ENCODE measurements at regions not wholly inside any gene's neighbourhood (a gene's known extent, or its start where the extent isn't known, plus 50 kb on each side); places are given as distances from the start of the nearest gene placed in this dataset.
"Not testable (repeated sequence)": the region's sequence is repeated elsewhere in the genome, so short reads cannot be mapped to it uniquely, and the experiment has no call there.

DNA sequence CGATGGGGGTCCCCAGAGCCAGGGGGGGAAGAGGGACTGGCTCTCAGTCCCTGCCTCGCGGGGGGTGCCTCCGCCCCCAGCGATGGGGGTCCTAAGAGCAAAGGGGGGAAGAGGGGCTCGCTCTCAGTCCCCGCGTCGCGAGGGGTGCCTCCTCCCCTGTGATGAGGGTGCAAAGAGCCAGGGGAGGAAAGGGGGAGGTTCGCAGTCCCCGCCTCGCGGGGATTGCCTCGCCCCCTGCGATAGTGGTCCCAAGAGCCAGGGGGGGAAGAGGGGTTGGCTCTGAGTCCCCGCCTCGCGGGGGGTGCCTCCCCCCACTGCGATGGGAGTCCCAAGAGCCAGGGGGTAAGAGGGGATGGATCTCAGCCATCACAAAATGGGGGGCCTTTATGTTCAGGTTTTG lies 168.5 kb downstream of the ATP6V0E2 start:
- H3K36me3 Mint-ChIP-seq; H3K27ac ChIP-seq (ENCODE audit: insufficient read depth, low read length, poor library complexity, severe bottlenecking); H3K4me1 ChIP-seq (ENCODE audit: control insufficient read depth, insufficient read depth, low read length, poor library complexity, severe bottlenecking); DNase-seq; H3K4me3 Mint-ChIP-seq; H3K9me3 ChIP-seq (ENCODE audit: control insufficient read depth in 2 of 2, low read length in 2 of 2); H3K4me3 ChIP-seq (ENCODE audit: low read depth, low read length); H3K27me3 ChIP-seq (ENCODE audit: control insufficient read depth, insufficient read depth, low read length); H3K27ac Mint-ChIP-seq; H3K9me3 Mint-ChIP-seq; H3K4me1 Mint-ChIP-seq; ATAC-seq (ENCODE audit: low read depth in 2 of 2); H3K36me3 ChIP-seq (ENCODE audit: control insufficient read depth, insufficient read depth, low read length): not testable (repeated sequence)
- peaks cover 16% of the 10 kb centered on the region for H3K27me3 Mint-ChIP-seq

DNA sequence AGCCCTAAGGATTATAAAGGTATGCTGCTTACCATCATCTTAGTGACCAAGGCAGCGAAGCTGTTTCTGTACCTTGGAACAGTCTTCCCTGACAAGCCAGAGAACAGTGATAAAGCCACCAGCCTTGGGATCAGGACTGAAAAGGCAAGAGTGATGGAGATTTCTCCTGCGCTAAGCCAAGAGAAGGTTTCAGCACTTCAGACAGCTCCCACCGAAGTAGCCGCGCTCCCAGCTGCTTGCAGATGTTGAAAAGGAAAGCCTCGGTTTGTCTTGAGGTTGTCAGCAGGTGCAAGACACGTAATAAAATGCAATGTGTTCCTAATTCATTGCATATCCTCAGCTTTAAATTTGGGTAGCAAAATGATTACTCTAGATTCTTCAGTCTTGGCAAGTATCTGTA lies 171.0 kb downstream of the ATP6V0E2 start:
- not testable (repeated sequence) for H3K4me3 ChIP-seq (ENCODE audit: low read depth, low read length); H3K9me3 ChIP-seq (ENCODE audit: control insufficient read depth in 2 of 2, low read length in 2 of 2); H3K9me3 Mint-ChIP-seq; H3K4me1 ChIP-seq (ENCODE audit: control insufficient read depth, insufficient read depth, low read length, poor library complexity, severe bottlenecking); H3K27ac ChIP-seq (ENCODE audit: insufficient read depth, low read length, poor library complexity, severe bottlenecking); H3K27ac Mint-ChIP-seq; H3K4me3 Mint-ChIP-seq; H3K36me3 Mint-ChIP-seq; H3K27me3 ChIP-seq (ENCODE audit: control insufficient read depth, insufficient read depth, low read length); H3K36me3 ChIP-seq (ENCODE audit: control insufficient read depth, insufficient read depth, low read length); ATAC-seq (ENCODE audit: low read depth in 2 of 2)
- Mint-ChIP-seq H3K4me1 (peaks cover 0 to 14% (median 2%) of the 10 kb centered on the region in 4 donors), H3K27me3 (peaks cover 22% of the 10 kb centered on the region)
- DNase-seq: peak in 1 of 3 donors; percentile 34

DNA sequence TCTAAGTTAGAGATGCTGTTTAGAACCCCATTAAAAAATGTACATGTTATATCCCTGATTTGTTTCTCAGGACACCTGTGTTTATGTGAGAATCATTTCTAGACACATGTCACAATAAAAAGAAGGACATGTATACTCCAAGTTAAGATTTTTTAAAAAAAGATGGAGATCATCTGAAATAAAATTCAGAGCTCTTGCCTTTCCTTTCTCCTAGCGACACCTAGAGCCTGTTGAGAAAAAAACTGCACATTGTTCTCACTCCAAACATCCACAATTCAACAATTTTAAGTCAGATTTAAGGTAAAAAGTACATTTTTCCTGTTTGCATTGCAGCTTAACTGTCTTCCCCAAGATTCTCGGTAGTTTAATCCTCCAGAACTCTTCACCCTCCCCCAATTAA lies 171.8 kb downstream of the ATP6V0E2 start:
- not testable (repeated sequence) for H3K36me3 ChIP-seq (ENCODE audit: control insufficient read depth, insufficient read depth, low read length); H3K27ac Mint-ChIP-seq; DNase-seq; ATAC-seq (ENCODE audit: low read depth in 2 of 2); H3K9me3 ChIP-seq (ENCODE audit: control insufficient read depth in 2 of 2, low read length in 2 of 2); H3K27ac ChIP-seq (ENCODE audit: insufficient read depth, low read length, poor library complexity, severe bottlenecking); H3K9me3 Mint-ChIP-seq; H3K4me3 Mint-ChIP-seq; H3K36me3 Mint-ChIP-seq; H3K27me3 ChIP-seq (ENCODE audit: control insufficient read depth, insufficient read depth, low read length); H3K4me1 ChIP-seq (ENCODE audit: control insufficient read depth, insufficient read depth, low read length, poor library complexity, severe bottlenecking); H3K4me3 ChIP-seq (ENCODE audit: low read depth, low read length)
- peaks cover 22% of the 10 kb centered on the region for H3K27me3 Mint-ChIP-seq
- peaks cover 0 to 18% (median 2%) of the 10 kb centered on the region in 4 donors for H3K4me1 Mint-ChIP-seq

DNA sequence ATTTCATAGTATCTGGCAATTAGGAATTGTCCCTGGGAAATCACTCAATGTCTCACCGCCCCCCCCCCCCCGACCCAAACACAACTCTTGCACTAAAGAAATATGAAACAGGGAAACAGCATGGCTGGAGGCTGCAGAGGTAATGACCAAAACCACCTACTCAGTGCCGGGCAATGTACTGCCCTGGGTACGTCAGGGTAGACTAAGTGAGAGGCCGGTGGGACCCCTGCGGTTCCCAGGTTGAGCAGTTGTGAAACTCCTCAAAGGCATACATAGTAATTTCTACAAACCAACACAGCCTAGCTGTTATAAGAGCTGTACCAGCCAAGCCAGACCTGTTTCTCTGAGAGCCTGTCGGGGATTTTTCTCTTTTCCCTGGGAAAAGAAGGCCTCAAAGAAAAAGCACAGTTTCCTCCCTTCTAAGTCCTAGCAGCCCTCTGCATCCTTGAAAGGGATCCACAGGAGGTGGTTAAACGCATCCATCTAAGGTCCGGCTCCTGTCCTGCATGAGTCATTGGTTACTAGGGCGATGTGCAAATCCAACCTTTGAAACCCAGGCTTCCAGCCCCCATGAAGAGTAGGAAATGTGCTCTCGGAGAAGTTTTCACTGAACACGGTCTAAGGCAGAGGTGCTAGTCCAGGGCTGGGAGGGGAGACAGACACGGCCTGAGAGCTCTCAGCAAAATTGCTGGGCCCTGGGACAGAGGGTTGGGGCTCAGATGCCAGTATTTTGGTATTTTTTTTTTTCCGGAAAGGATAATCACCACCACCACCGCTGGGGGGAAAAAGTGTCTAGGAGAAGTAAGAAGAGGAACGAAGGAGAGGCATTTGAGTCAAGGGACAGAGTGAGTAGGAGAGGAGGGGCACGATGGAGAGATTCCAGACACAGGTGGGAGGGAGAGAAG lies 172.8 kb downstream of the ATP6V0E2 start:
- Mint-ChIP-seq H3K27me3 (peaks cover 22% of the 10 kb centered on the region), H3K4me3 (peak overlapping the region; percentile 23 to 62 (median 48)), H3K27ac (peak overlapping the region in 1 of 3 donors; percentile 26), H3K4me1 (peaks cover 0 to 18% (median 2%) of the 10 kb centered on the region in 4 donors)
- not testable (repeated sequence) for H3K4me1 ChIP-seq (ENCODE audit: control insufficient read depth, insufficient read depth, low read length, poor library complexity, severe bottlenecking); H3K36me3 Mint-ChIP-seq; H3K4me3 ChIP-seq (ENCODE audit: low read depth, low read length); H3K27ac ChIP-seq (ENCODE audit: insufficient read depth, low read length, poor library complexity, severe bottlenecking); H3K9me3 Mint-ChIP-seq; DNase-seq; H3K9me3 ChIP-seq (ENCODE audit: control insufficient read depth in 2 of 2, low read length in 2 of 2); H3K27me3 ChIP-seq (ENCODE audit: control insufficient read depth, insufficient read depth, low read length); H3K36me3 ChIP-seq (ENCODE audit: control insufficient read depth, insufficient read depth, low read length); ATAC-seq (ENCODE audit: low read depth in 2 of 2)

DNA sequence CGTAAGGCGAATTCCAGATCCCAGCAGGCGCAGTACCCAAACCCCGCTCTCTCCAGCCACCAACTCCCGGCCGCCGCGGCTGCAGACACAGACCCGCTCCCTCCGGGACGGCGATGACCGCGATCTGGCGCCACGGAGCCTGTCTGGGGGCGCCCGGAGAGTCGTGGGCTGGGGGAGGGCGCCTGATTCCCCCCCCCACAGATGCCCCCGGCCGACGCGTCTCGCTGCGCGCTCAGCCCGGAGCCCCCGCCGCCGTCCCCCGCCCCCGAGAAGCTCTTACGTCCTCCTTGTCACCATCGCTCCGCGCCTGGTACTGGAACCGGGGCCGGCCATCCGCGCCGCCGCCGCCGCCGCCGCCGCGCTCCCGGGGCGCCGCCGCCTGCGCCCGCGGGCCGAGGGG lies 173.6 kb downstream of the ATP6V0E2 start:
- DNase-seq; H3K36me3 ChIP-seq (ENCODE audit: control insufficient read depth, insufficient read depth, low read length); H3K9me3 Mint-ChIP-seq; H3K4me3 ChIP-seq (ENCODE audit: low read depth, low read length); ATAC-seq (ENCODE audit: low read depth in 2 of 2); H3K27me3 ChIP-seq (ENCODE audit: control insufficient read depth, insufficient read depth, low read length); H3K36me3 Mint-ChIP-seq; H3K4me1 ChIP-seq (ENCODE audit: control insufficient read depth, insufficient read depth, low read length, poor library complexity, severe bottlenecking); H3K9me3 ChIP-seq (ENCODE audit: control insufficient read depth in 2 of 2, low read length in 2 of 2); H3K27ac Mint-ChIP-seq; H3K27ac ChIP-seq (ENCODE audit: insufficient read depth, low read length, poor library complexity, severe bottlenecking): not testable (repeated sequence)
- H3K4me1 Mint-ChIP-seq: peaks cover 0 to 21% (median 2%) of the 10 kb centered on the region in 4 donors
- peaks cover 22% of the 10 kb centered on the region for H3K27me3 Mint-ChIP-seq
- H3K4me3 Mint-ChIP-seq: peak overlapping the region; percentile 23 to 62 (median 50)

DNA sequence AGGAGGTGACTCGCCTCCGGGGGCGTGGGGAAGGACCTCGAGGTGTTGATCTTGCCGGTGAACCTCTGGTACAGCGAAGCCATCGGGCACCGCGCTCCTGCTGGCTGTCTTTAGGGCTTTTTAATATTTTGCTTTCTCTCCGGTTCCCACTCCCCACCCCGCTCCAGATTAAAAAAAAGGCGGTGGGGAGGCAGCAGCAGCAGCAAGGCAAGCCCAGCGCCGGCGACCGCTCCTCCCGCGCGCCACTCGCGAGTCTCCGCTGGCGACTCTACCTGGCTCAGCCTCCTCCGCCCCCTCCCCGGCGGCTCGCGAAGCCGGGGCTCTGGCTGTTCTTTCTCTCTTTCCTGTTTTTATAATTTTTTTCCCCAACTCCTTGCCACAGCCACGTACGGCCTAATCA lies 174.0 kb downstream of the ATP6V0E2 start:
- not testable (repeated sequence) for H3K27ac Mint-ChIP-seq; H3K4me3 ChIP-seq (ENCODE audit: low read depth, low read length); H3K4me1 ChIP-seq (ENCODE audit: control insufficient read depth, insufficient read depth, low read length, poor library complexity, severe bottlenecking); H3K36me3 ChIP-seq (ENCODE audit: control insufficient read depth, insufficient read depth, low read length); H3K9me3 ChIP-seq (ENCODE audit: control insufficient read depth in 2 of 2, low read length in 2 of 2); H3K27me3 ChIP-seq (ENCODE audit: control insufficient read depth, insufficient read depth, low read length); DNase-seq; H3K9me3 Mint-ChIP-seq; H3K36me3 Mint-ChIP-seq; H3K27ac ChIP-seq (ENCODE audit: insufficient read depth, low read length, poor library complexity, severe bottlenecking); ATAC-seq (ENCODE audit: low read depth in 2 of 2)
- peak overlapping the region in 2 of 4 donors; percentile 72 to 78 for H3K4me3 Mint-ChIP-seq
- peaks cover 22% of the 10 kb centered on the region for H3K27me3 Mint-ChIP-seq
- peaks cover 0 to 21% (median 2%) of the 10 kb centered on the region in 4 donors for H3K4me1 Mint-ChIP-seq

DNA sequence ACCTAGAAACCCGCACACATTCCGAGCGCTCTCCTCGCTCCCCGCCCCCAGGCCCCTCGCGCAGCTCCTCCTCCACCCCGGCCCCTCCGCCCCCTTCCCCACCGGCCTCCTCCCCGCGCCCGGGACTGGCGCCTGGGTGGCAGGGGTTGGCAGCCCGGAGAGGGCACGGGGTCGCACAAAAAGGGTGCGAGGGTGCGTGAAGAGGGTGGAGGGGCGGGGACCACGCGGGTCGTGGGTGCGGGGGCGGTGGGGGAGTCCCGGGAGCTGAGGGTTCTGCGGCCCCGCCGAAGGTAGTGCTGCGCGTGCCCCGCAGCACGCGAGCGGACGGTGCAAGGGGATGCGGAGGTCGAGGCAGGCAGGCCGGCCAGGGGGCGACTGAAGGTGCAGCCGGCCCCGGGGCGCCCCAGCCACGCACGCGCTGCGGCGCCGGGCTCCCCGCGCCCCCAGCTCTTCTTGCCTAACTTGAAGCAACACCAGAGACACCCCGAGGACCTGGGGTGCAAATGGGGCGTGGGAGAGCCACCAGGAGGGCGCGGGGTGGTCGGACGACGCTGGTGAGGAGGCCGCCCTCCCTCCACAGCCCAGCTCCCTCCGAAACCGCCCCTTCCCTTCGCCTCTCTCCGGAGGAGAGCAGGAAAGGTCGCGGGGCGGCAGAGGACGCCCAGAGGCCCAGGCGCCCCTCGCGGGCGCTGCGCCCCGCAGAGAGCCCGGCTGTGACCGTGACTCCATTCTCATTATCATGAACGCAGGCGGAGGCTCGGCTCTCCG lies 174.7 kb downstream of the ATP6V0E2 start:
- H3K4me1 Mint-ChIP-seq: peaks cover 0 to 21% (median 2%) of the 10 kb centered on the region in 4 donors
- not testable (repeated sequence) for H3K36me3 Mint-ChIP-seq; H3K4me3 ChIP-seq (ENCODE audit: low read depth, low read length)

More for the DNA sequence above, 174.7 kb downstream of the ATP6V0E2 start:
- not testable (repeated sequence) for H3K4me1 ChIP-seq (ENCODE audit: control insufficient read depth, insufficient read depth, low read length, poor library complexity, severe bottlenecking); H3K36me3 ChIP-seq (ENCODE audit: control insufficient read depth, insufficient read depth, low read length); H3K27ac Mint-ChIP-seq; DNase-seq; H3K9me3 Mint-ChIP-seq; H3K9me3 ChIP-seq (ENCODE audit: control insufficient read depth in 2 of 2, low read length in 2 of 2); H3K27ac ChIP-seq (ENCODE audit: insufficient read depth, low read length, poor library complexity, severe bottlenecking); H3K27me3 ChIP-seq (ENCODE audit: control insufficient read depth, insufficient read depth, low read length)
- peaks cover 22% of the 10 kb centered on the region for H3K27me3 Mint-ChIP-seq
- ATAC-seq (ENCODE audit: low read depth in 2 of 2): peak in 1 of 2 donors; percentile 7
- peak overlapping the region in 1 of 4 donors; percentile 72 for H3K4me3 Mint-ChIP-seq
